Vagina (tissue), 2 donors: ENCODE measurements at regions not wholly inside any gene's neighbourhood (a gene's known extent, or its start where the extent isn't known, plus 50 kb on each side); places are given as distances from the start of the nearest gene placed in this dataset.

Source experiments
- DNase-seq, 2 donors: peaks; one replicate each; pipeline ENCODE4 v3.0.0-alpha.2; 2017; ENCODE audit errors: extremely low spot score in 2 of 2
- H3K27ac ChIP-seq: fragments of 200-600 bp; sonication (generic); one replicate; pipeline ENCODE4 v1.5.1; 2019
- H3K27me3 ChIP-seq: fragments of 200-600 bp; sonication (generic); one replicate; pipeline ENCODE4 v1.5.1; 2019
- H3K36me3 ChIP-seq, 2 donors: fragments of 200-600 bp; sonication (generic); one replicate each; pipeline ENCODE4 v1.5.1; 2017 to 2019
- H3K4me1 ChIP-seq: fragments of 200-600 bp; sonication (generic); one replicate; pipeline ENCODE4 v1.5.1; 2019
- H3K4me3 ChIP-seq, 2 donors: fragments of 200-600 bp; sonication (generic); 1 replicate in 1 of 2; 2 replicates in 1 of 2; pipeline ENCODE4 v1.5.1; 2016 to 2019
- H3K9me3 ChIP-seq: fragments of 200-600 bp; sonication (generic); one replicate; pipeline ENCODE4 v1.5.1; 2019
- POLR2A ChIP-seq, 2 donors: fragments of 450-650 bp; IDR thresholded peaks; one replicate each; pipeline ENCODE4 v1.6.1; 2017; ENCODE audit warnings: antibody characterized with exemption in 2 of 2, mild to moderate bottlenecking in 2 of 2, moderate library complexity in 2 of 2
- POLR2AphosphoS5 ChIP-seq, 2 donors: sonication (generic); formaldehyde crosslinking; IDR thresholded peaks; one replicate each; pipeline ENCODE4 v1.9.0; 2017; ENCODE audit warnings: antibody characterized with exemption in 2 of 2, mild to moderate bottlenecking in 2 of 2, low read depth in 1 of 2; ENCODE audit not compliant: insufficient read depth in 1 of 2
- intact Hi-C: fragments of 100-400 bp; cut with DNase I; formaldehyde crosslinking; loops from one replicate; pipeline ENCODE4 v1.15.1; 2023
- TF ChIP-seq, protein P1 (sequence below), 3 experiments: fragments of 450-650 bp in 2 of 3; fragments of 200-600 bp in 1 of 3; sonication (generic) in 1 of 3; IDR thresholded peaks; one replicate each; pipeline ENCODE4 v1.5.1; 2017 to 2019; ENCODE audit warnings: antibody characterized with exemption in 3 of 3, mild to moderate bottlenecking in 2 of 3, moderate library complexity in 2 of 3

DNA sequence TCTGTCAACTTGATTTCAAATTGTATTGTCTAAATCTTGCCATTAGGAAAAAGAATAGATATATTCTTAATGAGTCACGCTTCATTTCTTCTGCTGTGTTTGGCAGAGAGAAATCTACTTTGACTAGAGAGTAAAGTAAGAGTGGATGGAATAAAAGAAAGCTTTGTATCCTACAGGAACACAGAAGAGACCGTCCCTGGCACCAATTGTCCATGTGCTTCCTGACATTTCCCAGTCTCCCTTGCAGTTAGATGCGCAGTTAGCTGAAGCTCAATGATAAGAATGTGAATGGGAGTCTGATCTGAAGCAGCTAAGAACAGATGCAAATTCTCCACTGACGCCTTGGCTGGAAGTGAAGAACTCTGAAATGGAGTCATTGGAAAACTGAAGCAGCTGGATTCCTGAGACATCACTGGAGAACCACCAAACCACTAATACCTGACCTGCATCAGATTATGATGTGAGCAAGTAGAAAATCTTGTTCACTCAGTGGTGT lies 528.2 kb upstream of the MARCKS start:
- H3K4me3 ChIP-seq = no peak overlapping the region
- no peaks in the 10 kb centered on the region for H3K9me3 ChIP-seq
- intact Hi-C loops = no loop called here
- no peak for TF ChIP-seq POLR2A (IDR thresholded peaks at IDR 0.05)
- TF ChIP-seq, protein P1, sequence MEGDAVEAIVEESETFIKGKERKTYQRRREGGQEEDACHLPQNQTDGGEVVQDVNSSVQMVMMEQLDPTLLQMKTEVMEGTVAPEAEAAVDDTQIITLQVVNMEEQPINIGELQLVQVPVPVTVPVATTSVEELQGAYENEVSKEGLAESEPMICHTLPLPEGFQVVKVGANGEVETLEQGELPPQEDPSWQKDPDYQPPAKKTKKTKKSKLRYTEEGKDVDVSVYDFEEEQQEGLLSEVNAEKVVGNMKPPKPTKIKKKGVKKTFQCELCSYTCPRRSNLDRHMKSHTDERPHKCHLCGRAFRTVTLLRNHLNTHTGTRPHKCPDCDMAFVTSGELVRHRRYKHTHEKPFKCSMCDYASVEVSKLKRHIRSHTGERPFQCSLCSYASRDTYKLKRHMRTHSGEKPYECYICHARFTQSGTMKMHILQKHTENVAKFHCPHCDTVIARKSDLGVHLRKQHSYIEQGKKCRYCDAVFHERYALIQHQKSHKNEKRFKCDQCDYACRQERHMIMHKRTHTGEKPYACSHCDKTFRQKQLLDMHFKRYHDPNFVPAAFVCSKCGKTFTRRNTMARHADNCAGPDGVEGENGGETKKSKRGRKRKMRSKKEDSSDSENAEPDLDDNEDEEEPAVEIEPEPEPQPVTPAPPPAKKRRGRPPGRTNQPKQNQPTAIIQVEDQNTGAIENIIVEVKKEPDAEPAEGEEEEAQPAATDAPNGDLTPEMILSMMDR (IDR thresholded peaks at IDR 0.05) = no peak
- no peak for TF ChIP-seq POLR2AphosphoS5 (IDR thresholded peaks at IDR 0.05; ENCODE audit: insufficient read depth in 1 of 2, low read depth in 1 of 2)
- no peak overlapping the region for H3K27ac ChIP-seq
- DNase-seq = no peak
- no peaks in the 10 kb centered on the region for H3K36me3 ChIP-seq
- H3K4me1 ChIP-seq = no peaks in the 10 kb centered on the region
- no peaks in the 10 kb centered on the region for H3K27me3 ChIP-seq

DNA sequence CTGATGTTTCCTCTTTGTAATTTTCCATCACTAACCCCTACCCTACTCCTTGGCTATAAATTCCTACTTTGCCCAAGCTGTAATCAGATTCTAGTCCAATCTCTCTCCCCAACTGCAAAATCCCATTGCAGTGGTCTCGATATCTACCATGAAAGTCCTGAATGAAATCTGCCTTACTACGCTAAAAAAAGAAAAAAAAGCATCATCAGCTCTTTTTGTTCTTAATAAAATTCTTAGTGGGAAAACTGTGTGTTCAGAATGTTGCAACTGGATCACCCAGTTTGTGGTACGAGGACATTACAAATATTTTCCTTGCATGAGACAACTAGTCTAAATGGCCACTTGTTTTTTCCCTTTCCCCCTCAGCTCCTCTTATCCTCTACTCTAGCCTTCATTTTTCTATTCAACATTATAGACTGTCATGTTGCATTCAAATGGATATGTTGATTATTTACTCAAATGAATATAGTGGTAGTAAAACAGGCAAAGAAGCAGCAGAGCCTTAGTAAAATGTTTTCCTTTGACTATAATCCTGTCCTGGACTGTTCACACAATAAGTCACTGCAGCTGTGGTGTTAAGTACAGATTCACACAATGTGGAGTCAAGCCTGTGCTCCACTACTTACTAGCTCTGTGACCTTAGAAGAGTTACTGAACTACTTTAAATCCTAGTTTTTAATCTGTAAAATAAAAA lies 527.1 kb upstream of the MARCKS start:
- Histone ChIP-seq H3K36me3 (no peaks in the 10 kb centered on the region), H3K27me3 (no peaks in the 10 kb centered on the region), H3K9me3 (no peaks in the 10 kb centered on the region), H3K27ac (no peak overlapping the region), H3K4me1 (no peaks in the 10 kb centered on the region), H3K4me3 (no peak overlapping the region)
- intact Hi-C loops = no loop called here
- TF ChIP-seq, protein P1 (IDR thresholded peaks at IDR 0.05) = no peak
- no peak for TF ChIP-seq POLR2A (IDR thresholded peaks at IDR 0.05)
- no peak for TF ChIP-seq POLR2AphosphoS5 (IDR thresholded peaks at IDR 0.05; ENCODE audit: insufficient read depth in 1 of 2, low read depth in 1 of 2)
- DNase-seq = no peak

DNA sequence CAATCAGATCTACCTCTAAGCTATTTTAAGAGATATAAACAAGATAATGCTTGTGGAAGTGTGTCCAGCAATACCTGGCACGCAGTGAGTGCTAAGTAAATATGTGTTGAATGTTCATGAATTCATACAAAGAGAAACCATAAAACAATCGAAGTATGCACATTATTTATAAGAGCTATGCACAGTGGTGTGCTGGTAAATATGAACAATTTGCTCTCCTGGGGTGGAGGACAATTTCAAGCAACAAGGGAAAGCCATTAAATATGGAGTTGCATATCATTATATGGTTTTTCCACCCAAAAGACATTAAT lies 526.6 kb upstream of the MARCKS start:
- H3K27ac ChIP-seq = no peak overlapping the region
- H3K4me1 ChIP-seq = no peaks in the 10 kb centered on the region
- TF ChIP-seq, protein P1 (IDR thresholded peaks at IDR 0.05) = no peak
- TF ChIP-seq POLR2A (IDR thresholded peaks at IDR 0.05) (no peak), POLR2AphosphoS5 (IDR thresholded peaks at IDR 0.05; ENCODE audit: insufficient read depth in 1 of 2, low read depth in 1 of 2) (no peak)
- no peaks in the 10 kb centered on the region for H3K27me3 ChIP-seq
- intact Hi-C loops = no loop called here
- no peak overlapping the region for H3K4me3 ChIP-seq
- no peak for DNase-seq
- H3K9me3 ChIP-seq = no peaks in the 10 kb centered on the region
- H3K36me3 ChIP-seq = no peaks in the 10 kb centered on the region

DNA sequence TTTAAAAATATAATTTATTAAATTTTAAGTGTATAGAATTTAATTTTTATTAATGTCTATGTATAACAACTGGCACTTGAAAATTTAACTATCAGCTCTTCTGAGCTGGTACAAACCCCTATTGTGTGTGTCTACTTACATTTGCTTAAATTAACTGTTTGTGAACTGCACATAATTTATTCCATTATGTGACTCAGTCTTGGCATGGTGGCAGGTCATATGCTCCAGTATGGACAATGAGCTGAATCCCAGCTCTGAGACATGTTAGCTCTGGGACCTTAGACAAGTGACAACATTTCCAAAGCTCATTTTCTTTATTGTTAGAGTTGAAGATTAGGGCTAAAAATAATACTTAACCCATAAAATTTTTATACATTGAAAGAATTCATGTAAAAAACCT lies 526.1 kb upstream of the MARCKS start:
- no peaks in the 10 kb centered on the region for H3K36me3 ChIP-seq
- no peak overlapping the region for H3K27ac ChIP-seq
- intact Hi-C loops = no loop called here
- H3K9me3 ChIP-seq = no peaks in the 10 kb centered on the region
- no peaks in the 10 kb centered on the region for H3K27me3 ChIP-seq
- TF ChIP-seq POLR2AphosphoS5 (IDR thresholded peaks at IDR 0.05; ENCODE audit: insufficient read depth in 1 of 2, low read depth in 1 of 2) (no peak), POLR2A (IDR thresholded peaks at IDR 0.05) (no peak)
- TF ChIP-seq, protein P1 (IDR thresholded peaks at IDR 0.05) = no peak
- no peaks in the 10 kb centered on the region for H3K4me1 ChIP-seq
- no peak overlapping the region for H3K4me3 ChIP-seq
- no peak for DNase-seq

DNA sequence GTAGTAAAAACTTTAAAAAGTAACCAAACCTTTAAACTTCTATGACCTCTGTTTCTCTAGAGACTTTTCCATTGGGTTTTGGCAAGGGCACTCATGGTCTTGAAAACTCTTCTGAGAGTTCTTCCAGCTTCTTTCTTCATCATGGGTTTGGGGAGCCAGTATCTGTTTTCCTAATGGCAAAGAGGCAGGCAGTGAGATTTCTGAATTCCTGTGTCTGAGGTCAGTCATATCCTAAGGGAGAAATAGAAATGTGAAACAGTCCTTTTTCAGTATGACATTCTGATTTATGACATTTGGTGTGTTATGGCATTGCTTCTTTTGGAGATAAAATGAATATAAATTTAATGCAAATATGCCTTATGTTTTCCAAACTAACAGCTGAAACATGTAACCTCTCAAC lies 518.5 kb upstream of the MARCKS start:
- TF ChIP-seq POLR2A (IDR thresholded peaks at IDR 0.05) (no peak), POLR2AphosphoS5 (IDR thresholded peaks at IDR 0.05; ENCODE audit: insufficient read depth in 1 of 2, low read depth in 1 of 2) (no peak)
- TF ChIP-seq, protein P1 (IDR thresholded peaks at IDR 0.05) = no peak
- Histone ChIP-seq H3K27me3 (no peaks in the 10 kb centered on the region), H3K27ac (no peak overlapping the region), H3K4me3 (no peak overlapping the region), H3K9me3 (no peaks in the 10 kb centered on the region), H3K4me1 (no peaks in the 10 kb centered on the region), H3K36me3 (no peaks in the 10 kb centered on the region)
- intact Hi-C loops = no loop called here
- no peak for DNase-seq
